GM21381 (cell line): ENCODE measurements at regions not wholly inside any gene's neighbourhood (a gene's known extent, or its start where the extent isn't known, plus 50 kb on each side); places are given as distances from the start of the nearest gene placed in this dataset.
"Not testable (repeated sequence)": the region's sequence is repeated elsewhere in the genome, so short reads cannot be mapped to it uniquely, and the experiment has no call there.

Experiments used
- ATAC-seq: cut with Tn5 transposase; IDR thresholded peaks from one replicate; pipeline ENCODE4 v1.9.1; 2021; ENCODE audit warnings: mild to moderate bottlenecking, moderate library complexity; ENCODE audit not compliant: unreplicated experiment

- not testable (repeated sequence) for ATAC-seq
Observed at GRCh38 chr20:30164389-30164788, 1093.1 kb upstream of the DEFB115 start.

DNA sequence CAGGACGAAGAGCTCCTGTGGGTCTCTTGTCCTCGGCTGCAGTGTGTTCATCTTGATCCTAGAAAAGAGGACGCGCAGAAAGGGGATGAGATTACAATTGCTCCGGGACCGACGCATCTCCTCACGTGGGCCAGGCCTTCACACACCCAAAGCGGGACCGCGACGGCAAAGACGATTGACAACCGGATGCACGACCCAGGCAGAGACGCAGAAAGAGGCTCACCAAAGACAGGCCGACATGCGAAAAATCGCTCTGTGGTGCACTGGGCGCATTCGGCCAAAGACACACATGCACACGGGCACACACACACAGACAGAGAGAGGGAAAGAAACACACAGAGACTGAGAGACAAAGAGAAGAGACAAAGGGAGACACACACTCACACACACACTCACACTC is 1089.9 kb upstream of the DEFB115 start:
- ATAC-seq: no peak

- no peak for ATAC-seq
Observed at GRCh38 chr20:30168025-30168799, 1089.3 kb upstream of the DEFB115 start.

GRCh38 chr20:30168800-30169138 is 1088.7 kb upstream of the DEFB115 start:
- ATAC-seq: no peak

GRCh38 chr20:30175681-30176080 is 1081.8 kb upstream of the DEFB115 start:
- no peak for ATAC-seq

GRCh38 chr20:30183124-30183523 is 1074.3 kb upstream of the DEFB115 start:
- ATAC-seq: not testable (repeated sequence)

- ATAC-seq: not testable (repeated sequence)
Observed at GRCh38 chr20:30191785-30192184, 1065.7 kb upstream of the DEFB115 start.

- ATAC-seq: not testable (repeated sequence)
Observed at GRCh38 chr20:30234477-30234876, 1023.0 kb upstream of the DEFB115 start.

GRCh38 chr20:30275073-30275472 is 982.4 kb upstream of the DEFB115 start:
- ATAC-seq: not testable (repeated sequence)

DNA sequence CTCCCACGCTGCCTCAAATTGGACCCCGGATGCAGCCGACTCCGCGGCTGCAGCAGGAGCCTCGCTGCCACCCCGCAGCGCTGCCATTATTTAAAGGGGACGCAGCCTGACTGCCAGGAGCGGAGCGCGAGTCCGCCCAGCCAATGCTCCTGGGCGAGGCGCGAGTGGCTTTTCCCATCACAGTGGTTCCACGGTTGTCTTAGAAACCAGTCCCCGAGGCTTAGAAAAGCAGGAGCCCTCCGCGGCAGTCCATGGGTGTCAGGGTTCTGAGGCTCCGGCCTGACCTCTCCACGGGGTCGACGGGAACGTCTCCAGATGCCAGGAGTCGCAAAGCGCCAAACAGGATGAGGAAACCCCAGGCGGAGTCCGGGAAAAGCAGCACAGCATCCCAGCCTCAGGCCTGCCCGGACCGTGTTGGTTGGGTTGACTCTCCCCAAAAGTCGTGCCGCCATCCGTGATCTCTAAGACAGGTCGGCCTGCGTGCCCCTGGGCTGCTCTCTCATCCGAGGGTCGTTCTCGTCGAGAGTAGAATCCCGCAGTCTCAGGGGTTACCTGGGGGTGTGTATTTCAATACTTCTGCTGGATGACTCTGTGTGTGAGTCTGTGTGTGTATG is 975.8 kb upstream of the DEFB115 start:
- no peak for ATAC-seq

GRCh38 chr20:30283476-30284280 is 973.8 kb upstream of the DEFB115 start:
- not testable (repeated sequence) for ATAC-seq

GRCh38 chr20:30284281-30284905 is 973.1 kb upstream of the DEFB115 start:
- no peak for ATAC-seq

- ATAC-seq: no peak
Observed at GRCh38 chr20:30285677-30286076, 971.8 kb upstream of the DEFB115 start.

DNA sequence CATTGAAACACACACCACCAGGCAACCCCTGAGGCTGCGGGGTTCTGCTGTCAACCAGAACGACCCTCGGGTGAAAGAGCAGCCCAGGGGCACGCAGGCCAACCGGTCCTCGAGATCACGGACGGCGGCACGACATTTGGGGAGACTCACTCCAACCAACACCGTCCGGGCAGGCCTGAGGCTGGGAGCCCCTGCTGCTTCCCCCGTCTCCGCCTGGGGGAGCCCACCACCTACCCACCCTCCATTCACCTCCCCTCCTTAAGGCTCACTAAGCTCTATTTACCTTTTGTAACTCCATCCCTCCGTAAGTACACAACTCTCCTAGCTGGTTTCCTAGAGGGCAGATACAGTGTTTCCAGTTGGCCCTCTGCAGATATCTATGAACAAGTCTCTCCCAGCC is 971.3 kb upstream of the DEFB115 start:
- ATAC-seq: no peak

DNA sequence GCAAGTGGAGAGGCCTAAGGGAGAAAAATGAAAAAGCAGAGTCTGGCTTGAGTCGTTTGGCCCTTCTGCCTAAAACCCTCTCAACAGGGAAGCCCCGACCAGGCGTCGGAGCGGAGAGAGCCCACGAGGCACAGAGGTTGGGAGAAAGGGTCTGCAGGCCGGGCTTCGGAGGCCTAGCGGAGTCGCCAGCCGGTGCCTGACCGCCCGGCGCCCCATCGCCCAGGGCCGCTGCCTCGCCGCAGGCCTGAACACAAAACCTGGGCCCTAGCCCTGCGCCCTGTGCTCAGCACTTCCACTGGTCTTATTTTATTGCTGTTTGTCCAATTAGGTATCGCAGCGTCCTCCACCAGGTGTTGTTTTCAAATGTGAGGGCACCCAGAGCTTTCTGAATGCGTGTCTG is 970.0 kb upstream of the DEFB115 start:
- ATAC-seq: not testable (repeated sequence)

GRCh38 chr20:30288346-30288745 is 969.1 kb upstream of the DEFB115 start:
- no peak for ATAC-seq

- ATAC-seq: not testable (repeated sequence)
Observed at GRCh38 chr20:30289049-30289448, 968.4 kb upstream of the DEFB115 start.

GRCh38 chr20:30289711-30290141 is 967.7 kb upstream of the DEFB115 start:
- not testable (repeated sequence) for ATAC-seq

DNA sequence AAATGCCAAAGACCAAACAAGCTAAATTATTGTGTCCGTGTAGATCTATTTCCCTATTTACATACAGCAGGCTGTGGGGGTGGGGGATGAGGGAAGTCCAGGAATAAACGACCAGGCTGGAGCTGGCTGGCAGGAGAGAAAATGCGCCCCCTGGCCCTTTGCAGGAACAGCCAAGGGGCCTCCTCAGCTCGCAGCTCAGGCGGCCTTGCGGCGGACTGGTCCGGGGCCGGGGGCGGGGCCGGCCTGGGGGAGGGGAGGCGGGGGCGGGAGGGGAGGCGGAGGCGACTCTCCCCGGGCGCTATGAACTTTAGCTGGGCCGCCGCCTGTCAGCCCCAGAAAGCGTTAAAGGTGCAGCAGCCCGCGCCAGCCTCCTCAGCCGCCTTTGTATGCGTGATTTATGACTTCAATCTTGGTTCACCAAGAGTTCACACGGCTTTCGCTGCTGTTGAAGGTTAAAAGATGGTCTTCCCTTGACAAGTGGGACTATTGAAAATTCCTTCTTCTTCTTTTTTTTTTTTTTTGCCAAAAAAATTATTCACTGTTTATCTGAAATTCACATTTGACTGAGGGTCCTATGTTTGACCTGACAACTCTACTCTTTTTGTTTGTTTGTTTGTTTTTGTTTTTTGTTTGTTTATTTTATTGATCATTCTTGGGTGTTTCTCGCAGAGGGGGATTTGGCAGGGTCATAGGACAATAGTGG is 967.0 kb upstream of the DEFB115 start:
- not testable (repeated sequence) for ATAC-seq

- ATAC-seq: not testable (repeated sequence)
Observed at GRCh38 chr20:30291064-30291379, 966.4 kb upstream of the DEFB115 start.

- ATAC-seq: not testable (repeated sequence)
Observed at GRCh38 chr20:30291686-30292085, 965.8 kb upstream of the DEFB115 start.
